GM12878 (cell line): ENCODE measurements at regions not wholly inside any gene's neighbourhood (a gene's known extent, or its start where the extent isn't known, plus 50 kb on each side); places are given as distances from the start of the nearest gene placed in this dataset.
A peak's percentile ranks its signal among the peaks of the same experiment; 100 is the strongest.
"Not testable (repeated sequence)": the region's sequence is repeated elsewhere in the genome, so short reads cannot be mapped to it uniquely, and the experiment has no call there.

Experiments used
- ATAC-seq: fragments of 200-7000 bp; cut with Tn5 transposase; 3 replicates; pipeline ENCODE4 v1.9.1; 2020; ENCODE audit warnings: mild to moderate bottlenecking, moderate library complexity
- BruUV-seq: library from RNA; stranded (reverse); fragments of 400-500 nt; replicated peaks from 2 replicates; lab custom pipeline; 2021; lab: Mats Ljungman, UMichigan
- CTCF ChIA-PET: fragments of 300-600 bp; sonication (Branson Sonifier 250); formaldehyde crosslinking; extraction: SDS; loops from one replicate; lab custom pipeline; 2021; ENCODE audit warnings: inconsistent platforms; lab: Yijun Ruan, JAX
- POLR2A ChIA-PET: fragments of 350-600 bp; formaldehyde crosslinking; extraction: SDS; loops from one replicate; lab custom pipeline; 2021; ENCODE audit warnings: inconsistent platforms; lab: Charles Lee
- RAD21 ChIA-PET: fragments of 300-600 bp; sonication (Branson Sonifier 250); formaldehyde crosslinking; loops from one replicate; lab custom pipeline; 2023; ENCODE audit warnings: antibody characterized with exemption; ENCODE audit not compliant: unreplicated experiment; lab: Charles Lee
- SMC1A ChIA-PET: fragments of 300-600 bp; sonication (Branson Sonifier 250); formaldehyde crosslinking; loops from one replicate; lab custom pipeline; 2023; ENCODE audit not compliant: unreplicated experiment, uncharacterized antibody; lab: Charles Lee
- DNase-seq: peaks from one replicate; pipeline ENCODE4 v3.0.0-alpha.2; 2011; ENCODE audit warnings: low read depth, low spot score
- FAIRE-seq: peaks from 3 replicates; lab custom pipeline; 2011; peaks lifted over from hg19 to GRCh38; lab: Jason Lieb, UNC
- H2AFZ ChIP-seq: 2 replicates; pipeline ENCODE4 v1.6.0; 2011; ENCODE audit warnings: low read depth, low read length, control low read depth; ENCODE audit not compliant: control insufficient read depth
- H3K27ac ChIP-seq: 2 replicates; pipeline ENCODE4 v1.5.1; 2011; ENCODE audit warnings: control low read depth; ENCODE audit not compliant: control insufficient read depth, insufficient read depth
- H3K27me3 ChIP-seq, 2 experiments: replicated peaks in 1 of 2; 2 replicates each; pipeline versions ENCODE4 v1.6.0 to v1.6.1; 2011; ENCODE audit warnings: low read length in 1 of 2; ENCODE audit not compliant: control insufficient read depth in 2 of 2, insufficient read depth in 2 of 2
- H3K36me3 ChIP-seq, 2 experiments: 2 replicates each; pipeline ENCODE4 v1.5.1; 2011; ENCODE audit warnings: low read length in 1 of 2; ENCODE audit not compliant: control insufficient read depth in 2 of 2, insufficient read depth in 2 of 2
- H3K4me1 ChIP-seq: 2 replicates; pipeline ENCODE4 v1.6.1; 2011; ENCODE audit warnings: mild to moderate bottlenecking, low read length, moderate library complexity, mixed read lengths; ENCODE audit not compliant: control insufficient read depth, insufficient read depth
- H3K4me2 ChIP-seq: 2 replicates; pipeline ENCODE4 v1.6.0; 2011; ENCODE audit warnings: control low read depth; ENCODE audit not compliant: control insufficient read depth, insufficient read depth
- H3K4me3 ChIP-seq: fragments of 200-600 bp; sonication (generic); 2 replicates; pipeline ENCODE4 v1.5.1; 2016
- H3K79me2 ChIP-seq: 2 replicates; pipeline ENCODE4 v1.6.0; 2011; ENCODE audit warnings: low read length; ENCODE audit not compliant: control insufficient read depth, insufficient read depth
- H3K9ac ChIP-seq: 2 replicates; pipeline ENCODE4 v1.8.0; 2011; ENCODE audit warnings: low read length, control low read depth, mixed read lengths; ENCODE audit not compliant: control insufficient read depth, insufficient read depth
- H3K9me3 ChIP-seq: replicated peaks from 3 replicates; pipeline ENCODE4 v1.5.1; 2011; ENCODE audit warnings: mild to moderate bottlenecking, low read length; ENCODE audit not compliant: control insufficient read depth, insufficient read depth
- H4K20me1 ChIP-seq: 2 replicates; pipeline ENCODE4 v1.6.0; 2011; ENCODE audit not compliant: control insufficient read depth, insufficient read depth
- CREM ChIP-seq: IDR thresholded peaks from 2 replicates; pipeline ENCODE4 v1.6.1; 2014; ENCODE audit warnings: antibody characterized with exemption, low read depth
- EED ChIP-seq: sonication (generic); IDR thresholded peaks from 2 replicates; pipeline ENCODE4 v1.6.1; 2016; ENCODE audit warnings: antibody characterized with exemption, low read depth
- RUNX3 ChIP-seq: IDR thresholded peaks from 2 replicates; pipeline ENCODE4 v1.6.1; 2012; ENCODE audit warnings: low read length, inconsistent platforms
- SPI1 ChIP-seq: IDR thresholded peaks from 2 replicates; pipeline ENCODE4 v1.6.1; 2011; ENCODE audit warnings: low read depth, mild to moderate bottlenecking, low read length, moderate library complexity, borderline replicate concordance; ENCODE audit not compliant: insufficient read depth
- WGBS: methylation state at CpG from one replicate; pipeline ENCODE4 v1.1.6; 2016; ENCODE audit warnings: low lambda C conversion rate; ENCODE audit not compliant: insufficient replicate concordance, insufficient coverage; ENCODE audit errors: missing lambda C conversion rate; 5-methylcytosine and 5-hydroxymethylcytosine counted together
- in situ Hi-C: fragments of 300-500 bp; cut with MboI; formaldehyde crosslinking; loops from 9 replicates; pipeline ENCODE4 v1.14.3; 2018; ENCODE audit warnings: mixed read lengths
- intact Hi-C: fragments of 100-400 bp; cut with micrococcal nuclease; formaldehyde crosslinking; loops from one replicate; pipeline ENCODE4 v1.14.2; 2022; ENCODE audit not compliant: unreplicated experiment
- TF ChIP-seq, protein P1 (sequence below): fragments of 450-650 bp; formaldehyde crosslinking; IDR thresholded peaks from 2 replicates; pipeline ENCODE4 v1.4.0; 2022; ENCODE audit warnings: mild to moderate bottlenecking, moderate library complexity
- TF ChIP-seq, protein P2 (sequence below): IDR thresholded peaks from 2 replicates; pipeline ENCODE4 v1.6.1; 2012; ENCODE audit warnings: low read length, inconsistent platforms
- TF ChIP-seq, protein P3 (sequence below): fragments of 450-650 bp; IDR thresholded peaks from 2 replicates; pipeline ENCODE4 v1.6.1; 2016; ENCODE audit warnings: mild to moderate bottlenecking

DNA sequence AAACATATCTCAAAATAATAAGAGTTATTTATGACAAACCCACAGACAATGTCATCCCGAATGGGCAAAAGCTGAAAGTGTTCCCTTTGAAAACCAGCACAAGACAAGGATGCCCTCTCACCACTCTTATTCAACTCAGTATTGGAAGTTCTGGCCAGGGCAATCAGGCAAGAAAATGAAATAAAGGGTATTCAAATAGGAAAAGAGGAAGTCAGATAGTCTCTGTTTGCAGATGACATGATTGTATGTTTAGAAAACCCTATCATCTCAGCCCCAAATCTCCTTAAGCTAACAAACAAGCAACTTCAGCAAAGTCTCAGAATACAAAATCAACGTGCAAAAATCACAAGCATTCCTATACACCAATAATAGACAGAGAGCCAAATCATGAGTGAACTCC, 169.8 kb downstream of the MRPL39 start:
- H3K27ac ChIP-seq, H3K9ac ChIP-seq, H2AFZ ChIP-seq, H3K4me1 ChIP-seq, H3K4me3 ChIP-seq, FAIRE-seq, in situ Hi-C loops, H3K4me2 ChIP-seq, ATAC-seq, H3K27me3 ChIP-seq, H3K9me3 ChIP-seq, DNase-seq, POLR2A ChIA-PET, H4K20me1 ChIP-seq, H3K79me2 ChIP-seq, BruUV-seq, RAD21 ChIA-PET, H3K36me3 ChIP-seq, intact Hi-C loops: not testable (repeated sequence)
- SMC1A ChIA-PET = interaction anchor here (1.1 to 1.4 kb wide), 2 partner anchors 8 to 13 kb away, joined by 3 read pairs; no protein-coding TSS in a partner anchor
- 50% methylated on average over 2 of the region's 2 CpGs for WGBS
- TF ChIP-seq SPI1 = peak; percentile 64
- CTCF ChIA-PET = interaction anchor here (2.0 kb wide), 1 partner anchor 8 kb away, joined by 7 read pairs; no protein-coding TSS in a partner anchor

DNA sequence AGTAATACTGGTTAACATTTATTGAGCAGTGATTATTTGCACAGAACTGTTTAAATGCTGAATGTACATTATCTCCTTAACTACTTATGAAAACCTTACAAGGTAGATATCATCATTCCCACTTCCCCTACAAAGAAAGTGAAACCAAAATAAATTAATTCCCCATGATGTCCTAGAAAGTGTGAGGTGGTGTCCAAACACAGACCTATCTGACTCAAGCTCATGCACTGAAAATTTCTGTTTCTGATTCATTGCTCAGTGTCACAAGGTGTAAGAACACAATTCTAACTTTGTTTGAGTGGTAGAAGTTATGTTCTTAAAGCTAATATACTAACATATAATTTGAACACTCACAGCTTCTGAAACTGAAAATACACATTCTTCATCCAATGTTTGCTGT, 178.7 kb downstream of the MRPL39 start:
- ATAC-seq (peak; percentile 71), FAIRE-seq (peak; percentile 94), DNase-seq (no peak)
- H4K20me1 ChIP-seq = no peaks in the 10 kb centered on the region
- peak overlapping the region; percentile 97 for H3K27ac ChIP-seq
- H3K9ac ChIP-seq = peak overlapping the region; percentile 44
- peaks cover 29% of the 10 kb centered on the region for H3K4me1 ChIP-seq
- H3K79me2 ChIP-seq = peaks cover 46% of the 10 kb centered on the region
- ChIA-PET CTCF (interaction anchor here (0.8 to 3.3 kb wide), 8 partner anchors 11 to 140 kb away, joined by 3 to 11 read pairs (median 3); no protein-coding TSS in a partner anchor), POLR2A (interaction anchor here (0.6 to 7.1 kb wide), 8 partner anchors 13 to 135 kb away, joined by 3 to 51 read pairs (median 4); no protein-coding TSS in a partner anchor), RAD21 (interaction anchor here (0.8 to 13.1 kb wide), 13 partner anchors 8 to 145 kb away, joined by 3 to 253 read pairs (median 6); no protein-coding TSS in a partner anchor), SMC1A (interaction anchor here (0.8 to 15.5 kb wide), 15 partner anchors 9 to 141 kb away, joined by 3 to 426 read pairs (median 5); no protein-coding TSS in a partner anchor)
- H3K27me3 ChIP-seq = no peaks in the 10 kb centered on the region
- intact Hi-C loops = loop anchor here (1.0 kb wide), 1 partner anchor 29 kb away; no protein-coding TSS in a partner anchor
- peaks cover 3% of the 10 kb centered on the region; the same call in 2 of the 3 replicates for H3K9me3 ChIP-seq
- BruUV-seq = no TSS peak
- H3K4me3 ChIP-seq = no peak overlapping the region
- in situ Hi-C loops = loop anchor here (5.0 kb wide), 1 partner anchor 74 kb away; no protein-coding TSS in a partner anchor
- no peaks in the 10 kb centered on the region for H3K36me3 ChIP-seq
- peak overlapping the region; percentile 11 for H3K4me2 ChIP-seq
- peak overlapping the region; percentile 8; the same call in 1 of the 2 replicates for H2AFZ ChIP-seq
- TF ChIP-seq, protein P1, sequence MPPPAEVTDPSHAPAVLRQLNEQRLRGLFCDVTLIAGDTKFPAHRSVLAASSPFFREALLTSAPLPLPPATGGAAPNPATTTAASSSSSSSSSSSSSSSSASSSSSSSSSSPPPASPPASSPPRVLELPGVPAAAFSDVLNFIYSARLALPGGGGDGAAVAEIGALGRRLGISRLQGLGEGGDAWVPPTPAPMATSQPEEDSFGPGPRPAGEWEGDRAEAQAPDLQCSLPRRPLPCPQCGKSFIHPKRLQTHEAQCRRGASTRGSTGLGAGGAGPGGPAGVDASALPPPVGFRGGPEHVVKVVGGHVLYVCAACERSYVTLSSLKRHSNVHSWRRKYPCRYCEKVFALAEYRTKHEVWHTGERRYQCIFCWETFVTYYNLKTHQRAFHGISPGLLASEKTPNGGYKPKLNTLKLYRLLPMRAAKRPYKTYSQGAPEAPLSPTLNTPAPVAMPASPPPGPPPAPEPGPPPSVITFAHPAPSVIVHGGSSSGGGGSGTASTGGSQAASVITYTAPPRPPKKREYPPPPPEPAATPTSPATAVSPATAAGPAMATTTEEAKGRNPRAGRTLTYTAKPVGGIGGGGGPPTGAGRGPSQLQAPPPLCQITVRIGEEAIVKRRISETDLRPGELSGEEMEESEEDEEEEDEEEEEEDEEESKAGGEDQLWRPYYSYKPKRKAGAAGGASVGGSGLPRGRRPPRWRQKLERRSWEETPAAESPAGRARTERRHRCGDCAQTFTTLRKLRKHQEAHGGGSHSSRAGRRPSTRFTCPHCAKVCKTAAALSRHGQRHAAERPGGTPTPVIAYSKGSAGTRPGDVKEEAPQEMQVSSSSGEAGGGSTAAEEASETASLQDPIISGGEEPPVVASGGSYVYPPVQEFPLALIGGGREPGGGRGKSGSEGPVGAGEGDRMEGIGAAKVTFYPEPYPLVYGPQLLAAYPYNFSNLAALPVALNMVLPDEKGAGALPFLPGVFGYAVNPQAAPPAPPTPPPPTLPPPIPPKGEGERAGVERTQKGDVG = no peak
- peak; percentile 32; the same call in 1 of the 2 replicates for TF ChIP-seq RUNX3
- TF ChIP-seq, protein P2, sequence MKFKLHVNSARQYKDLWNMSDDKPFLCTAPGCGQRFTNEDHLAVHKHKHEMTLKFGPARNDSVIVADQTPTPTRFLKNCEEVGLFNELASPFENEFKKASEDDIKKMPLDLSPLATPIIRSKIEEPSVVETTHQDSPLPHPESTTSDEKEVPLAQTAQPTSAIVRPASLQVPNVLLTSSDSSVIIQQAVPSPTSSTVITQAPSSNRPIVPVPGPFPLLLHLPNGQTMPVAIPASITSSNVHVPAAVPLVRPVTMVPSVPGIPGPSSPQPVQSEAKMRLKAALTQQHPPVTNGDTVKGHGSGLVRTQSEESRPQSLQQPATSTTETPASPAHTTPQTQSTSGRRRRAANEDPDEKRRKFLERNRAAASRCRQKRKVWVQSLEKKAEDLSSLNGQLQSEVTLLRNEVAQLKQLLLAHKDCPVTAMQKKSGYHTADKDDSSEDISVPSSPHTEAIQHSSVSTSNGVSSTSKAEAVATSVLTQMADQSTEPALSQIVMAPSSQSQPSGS = 0 out of 2 replicates have a peak, but pooled peaks have one; percentile 22
- peak; percentile 69 for TF ChIP-seq EED
- TF ChIP-seq CREM = peak; percentile 22; the same call in 1 of the 2 replicates
- TF ChIP-seq, protein P3, sequence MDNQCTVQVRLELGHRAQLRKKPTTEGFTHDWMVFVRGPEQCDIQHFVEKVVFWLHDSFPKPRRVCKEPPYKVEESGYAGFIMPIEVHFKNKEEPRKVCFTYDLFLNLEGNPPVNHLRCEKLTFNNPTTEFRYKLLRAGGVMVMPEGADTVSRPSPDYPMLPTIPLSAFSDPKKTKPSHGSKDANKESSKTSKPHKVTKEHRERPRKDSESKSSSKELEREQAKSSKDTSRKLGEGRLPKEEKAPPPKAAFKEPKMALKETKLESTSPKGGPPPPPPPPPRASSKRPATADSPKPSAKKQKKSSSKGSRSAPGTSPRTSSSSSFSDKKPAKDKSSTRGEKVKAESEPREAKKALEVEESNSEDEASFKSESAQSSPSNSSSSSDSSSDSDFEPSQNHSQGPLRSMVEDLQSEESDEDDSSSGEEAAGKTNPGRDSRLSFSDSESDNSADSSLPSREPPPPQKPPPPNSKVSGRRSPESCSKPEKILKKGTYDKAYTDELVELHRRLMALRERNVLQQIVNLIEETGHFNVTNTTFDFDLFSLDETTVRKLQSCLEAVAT = 0 out of 2 replicates have a peak, but pooled peaks have one; percentile 8
